ENCODE measurements at regions not wholly inside any gene's neighbourhood (a gene's known extent, or its start where the extent isn't known, plus 50 kb on each side); places are given as distances from the start of the nearest gene placed in this dataset.
"Not testable (repeated sequence)": the region's sequence is repeated elsewhere in the genome, so short reads cannot be mapped to it uniquely, and the experiment has no call there.

DNA sequence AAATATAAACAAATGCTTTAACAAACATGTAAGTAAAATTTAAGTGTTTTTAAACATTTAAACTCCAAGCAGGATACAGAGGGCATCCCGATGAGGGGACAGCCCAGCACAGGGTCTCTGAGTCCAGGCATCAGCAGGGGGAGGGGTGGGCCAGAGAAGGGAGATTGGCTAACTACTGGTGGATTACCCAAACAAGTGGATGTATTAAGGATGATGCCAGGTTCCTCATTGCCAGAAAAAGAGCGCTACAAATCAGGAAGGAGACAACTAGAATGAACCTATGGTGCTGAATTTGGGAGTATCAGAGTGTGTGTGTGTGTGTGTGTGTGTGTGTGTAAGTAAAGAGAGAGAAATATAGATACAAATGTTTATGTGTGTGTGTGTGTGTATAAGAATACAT is 162.0 kb upstream of the RMP24 start:
- no peaks in the 10 kb centered on the region for H3K4me1 ChIP-seq
- no peak for FAIRE-seq
- TF ChIP-seq TFCP2L1 (CRISPR knock-in tag; IDR thresholded peaks at IDR 0.05) (no peak), HOXA7 (CRISPR knock-in tag; IDR thresholded peaks at IDR 0.05) (no peak), MAX (IDR thresholded peaks at IDR 0.05) (no peak), ZSCAN20 (CRISPR knock-in tag; IDR thresholded peaks at IDR 0.05) (no peak), HEYL (CRISPR knock-in tag; IDR thresholded peaks at IDR 0.05) (no peak), JUN (IDR thresholded peaks at IDR 0.05) (no peak), PHF8 (IDR thresholded peaks at IDR 0.05; ENCODE audit: borderline replicate concordance, low read depth) (no peak), EHMT2 (IDR thresholded peaks at IDR 0.05; ENCODE audit: low read depth) (no peak), RFX5 (IDR thresholded peaks at IDR 0.05) (no peak)
- TF ChIP-seq, protein P1, sequence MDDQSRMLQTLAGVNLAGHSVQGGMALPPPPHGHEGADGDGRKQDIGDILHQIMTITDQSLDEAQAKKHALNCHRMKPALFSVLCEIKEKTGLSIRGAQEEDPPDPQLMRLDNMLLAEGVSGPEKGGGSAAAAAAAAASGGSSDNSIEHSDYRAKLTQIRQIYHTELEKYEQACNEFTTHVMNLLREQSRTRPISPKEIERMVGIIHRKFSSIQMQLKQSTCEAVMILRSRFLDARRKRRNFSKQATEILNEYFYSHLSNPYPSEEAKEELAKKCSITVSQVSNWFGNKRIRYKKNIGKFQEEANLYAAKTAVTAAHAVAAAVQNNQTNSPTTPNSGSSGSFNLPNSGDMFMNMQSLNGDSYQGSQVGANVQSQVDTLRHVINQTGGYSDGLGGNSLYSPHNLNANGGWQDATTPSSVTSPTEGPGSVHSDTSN (IDR thresholded peaks at IDR 0.05): no peak
- TF ChIP-seq, protein P2, sequence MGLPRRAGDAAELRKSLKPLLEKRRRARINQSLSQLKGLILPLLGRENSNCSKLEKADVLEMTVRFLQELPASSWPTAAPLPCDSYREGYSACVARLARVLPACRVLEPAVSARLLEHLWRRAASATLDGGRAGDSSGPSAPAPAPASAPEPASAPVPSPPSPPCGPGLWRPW (IDR thresholded peaks at IDR 0.05): no peak
- no peak overlapping the region for H3K4me2 ChIP-seq
- no peak overlapping the region for H3K27ac ChIP-seq
- CTCF ChIA-PET: interaction anchor here (1.2 kb wide), 1 partner anchor 10 kb away, joined by 3 read pairs; no protein-coding TSS in a partner anchor
- H3K9me3 ChIP-seq: no peaks in the 10 kb centered on the region
- DNase-seq (ENCODE audit: low read depth in 1 of 2, low spot score in 1 of 2): no peak
- POLR2A ChIA-PET: no interaction called here
- WGBS (ENCODE audit: missing lambda C conversion rate): 0% methylated on average over 2 of the region's 2 CpGs
- H3K4me3 ChIP-seq: no peak overlapping the region
- no peak for ATAC-seq

DNA sequence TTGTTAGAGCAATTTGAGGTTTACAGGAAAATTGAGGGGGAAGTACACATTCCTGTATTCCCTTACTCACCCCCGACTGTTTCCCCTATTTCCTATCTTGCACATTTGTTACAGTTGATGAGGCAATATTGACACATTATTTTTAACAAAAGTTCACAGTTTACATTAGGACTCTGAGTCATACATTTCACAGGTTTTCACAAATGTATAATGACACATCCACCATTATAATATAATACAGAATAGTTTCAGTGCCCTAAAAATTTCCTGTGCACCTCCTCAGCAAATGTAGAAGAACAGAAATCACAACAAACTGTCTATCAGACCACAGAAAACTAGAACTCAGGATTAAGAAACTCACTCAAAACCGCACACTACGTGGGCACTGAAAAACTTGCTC is 160.6 kb upstream of the RMP24 start:
- no peak overlapping the region for H3K27ac ChIP-seq
- H3K9me3 ChIP-seq: no peaks in the 10 kb centered on the region
- H3K4me3 ChIP-seq: no peak overlapping the region
- TF ChIP-seq MAZ (IDR thresholded peaks at IDR 0.05; ENCODE audit: borderline replicate concordance, low read depth, low read length) (no peak), JUNB (IDR thresholded peaks at IDR 0.05) (no peak), FOXS1 (CRISPR knock-in tag; IDR thresholded peaks at IDR 0.05) (no peak), NPAS2 (CRISPR knock-in tag; IDR thresholded peaks at IDR 0.05; ENCODE audit: borderline replicate concordance) (no peak), ZFP36 (IDR thresholded peaks at IDR 0.05; ENCODE audit: borderline replicate concordance, partially characterized antibody) (no peak), HOXB13 (CRISPR knock-in tag; IDR thresholded peaks at IDR 0.05; ENCODE audit: low read depth) (no peak), TP53 (CRISPR knock-in tag; IDR thresholded peaks at IDR 0.05) (no peak), GATA3 (IDR thresholded peaks at IDR 0.05; ENCODE audit: borderline replicate concordance) (no peak), ZSCAN20 (CRISPR knock-in tag; IDR thresholded peaks at IDR 0.05) (no peak), HDAC2 (IDR thresholded peaks at IDR 0.05) (no peak), RARB (CRISPR knock-in tag; IDR thresholded peaks at IDR 0.05) (no peak), FOSL2 (IDR thresholded peaks at IDR 0.05) (no peak), FOSL2 (CRISPR knock-in tag; IDR thresholded peaks at IDR 0.05) (no peak), JUN (IDR thresholded peaks at IDR 0.05) (no peak)
- TF ChIP-seq, protein P2 (IDR thresholded peaks at IDR 0.05): no peak
- TF ChIP-seq, protein P3, sequence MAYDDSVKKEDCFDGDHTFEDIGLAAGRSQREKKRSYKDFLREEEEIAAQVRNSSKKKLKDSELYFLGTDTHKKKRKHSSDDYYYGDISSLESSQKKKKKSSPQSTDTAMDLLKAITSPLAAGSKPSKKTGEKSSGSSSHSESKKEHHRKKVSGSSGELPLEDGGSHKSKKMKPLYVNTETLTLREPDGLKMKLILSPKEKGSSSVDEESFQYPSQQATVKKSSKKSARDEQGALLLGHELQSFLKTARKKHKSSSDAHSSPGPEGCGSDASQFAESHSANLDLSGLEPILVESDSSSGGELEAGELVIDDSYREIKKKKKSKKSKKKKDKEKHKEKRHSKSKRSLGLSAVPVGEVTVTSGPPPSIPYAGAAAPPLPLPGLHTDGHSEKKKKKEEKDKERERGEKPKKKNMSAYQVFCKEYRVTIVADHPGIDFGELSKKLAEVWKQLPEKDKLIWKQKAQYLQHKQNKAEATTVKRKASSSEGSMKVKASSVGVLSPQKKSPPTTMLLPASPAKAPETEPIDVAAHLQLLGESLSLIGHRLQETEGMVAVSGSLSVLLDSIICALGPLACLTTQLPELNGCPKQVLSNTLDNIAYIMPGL (CRISPR knock-in tag; IDR thresholded peaks at IDR 0.05; ENCODE audit: borderline replicate concordance): no peak
- TF ChIP-seq, protein P4, sequence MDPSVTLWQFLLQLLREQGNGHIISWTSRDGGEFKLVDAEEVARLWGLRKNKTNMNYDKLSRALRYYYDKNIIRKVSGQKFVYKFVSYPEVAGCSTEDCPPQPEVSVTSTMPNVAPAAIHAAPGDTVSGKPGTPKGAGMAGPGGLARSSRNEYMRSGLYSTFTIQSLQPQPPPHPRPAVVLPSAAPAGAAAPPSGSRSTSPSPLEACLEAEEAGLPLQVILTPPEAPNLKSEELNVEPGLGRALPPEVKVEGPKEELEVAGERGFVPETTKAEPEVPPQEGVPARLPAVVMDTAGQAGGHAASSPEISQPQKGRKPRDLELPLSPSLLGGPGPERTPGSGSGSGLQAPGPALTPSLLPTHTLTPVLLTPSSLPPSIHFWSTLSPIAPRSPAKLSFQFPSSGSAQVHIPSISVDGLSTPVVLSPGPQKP (IDR thresholded peaks at IDR 0.05; ENCODE audit: low read depth, low read length): no peak
- no peaks in the 10 kb centered on the region for H3K4me1 ChIP-seq
- DNase-seq (ENCODE audit: low read depth in 1 of 2, low spot score in 1 of 2) (no peak), ATAC-seq (no peak), FAIRE-seq (no peak)
- CTCF ChIA-PET: no interaction called here
- no peak overlapping the region for H3K4me2 ChIP-seq
- POLR2A ChIA-PET: no interaction called here
- 2% methylated on average over 3 of the region's 3 CpGs for WGBS (ENCODE audit: missing lambda C conversion rate)

- ATAC-seq; CTCF ChIA-PET; FAIRE-seq; DNase-seq (ENCODE audit: low read depth in 1 of 2, low spot score in 1 of 2); H3K9me3 ChIP-seq; POLR2A ChIA-PET; H3K27ac ChIP-seq; H3K4me1 ChIP-seq; H3K4me2 ChIP-seq; H3K4me3 ChIP-seq: not testable (repeated sequence)
- 28% methylated on average over 2 of the region's 2 CpGs for WGBS (ENCODE audit: missing lambda C conversion rate)
Observed at GRCh38 chr18:35815011-35815410, 157.5 kb upstream of the RMP24 start.
